Fibroblast of skin of right biceps (primary cell): ENCODE measurements at regions not wholly inside any gene's neighbourhood (a gene's known extent, or its start where the extent isn't known, plus 50 kb on each side); places are given as distances from the start of the nearest gene placed in this dataset.
"Not testable (repeated sequence)": the region's sequence is repeated elsewhere in the genome, so short reads cannot be mapped to it uniquely, and the experiment has no call there.

ENCODE experiments used
- DNase-seq: peaks from one replicate; pipeline ENCODE4 v3.0.0-alpha.2; 2013

DNA sequence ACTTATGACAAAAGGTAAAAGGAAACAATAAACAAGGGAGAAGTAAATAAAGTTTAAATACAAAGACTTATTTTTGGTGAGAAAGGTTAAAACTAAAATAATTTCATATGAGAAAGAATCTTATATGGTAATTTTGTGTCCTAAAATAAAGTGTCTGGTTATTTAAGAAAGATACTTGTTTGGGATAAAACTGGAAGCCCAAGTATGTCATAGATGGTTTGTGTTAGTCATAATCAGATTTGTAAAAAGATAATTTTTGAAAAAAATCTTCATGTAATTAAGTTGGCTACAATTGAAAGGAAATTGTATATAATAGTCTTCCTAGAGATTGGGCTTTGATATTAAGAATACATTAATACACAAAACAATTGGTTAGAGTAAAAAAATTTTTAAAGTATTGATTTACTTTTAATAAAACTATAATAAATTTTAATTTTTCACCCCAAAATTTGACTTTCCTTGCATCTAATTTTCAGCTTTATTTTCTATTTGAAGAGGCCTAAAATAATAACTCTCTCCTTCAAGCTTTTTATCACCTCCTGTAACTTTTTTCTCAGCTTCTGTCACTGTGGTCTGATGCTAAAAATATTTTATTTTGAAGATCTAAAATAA lies 315.6 kb downstream of the SLITRK5 start:
- DNase-seq, result no peak

- DNase-seq, result no peak
Observed at GRCh38 chr13:87998081-87998480, 326.9 kb downstream of the SLITRK5 start.

DNA sequence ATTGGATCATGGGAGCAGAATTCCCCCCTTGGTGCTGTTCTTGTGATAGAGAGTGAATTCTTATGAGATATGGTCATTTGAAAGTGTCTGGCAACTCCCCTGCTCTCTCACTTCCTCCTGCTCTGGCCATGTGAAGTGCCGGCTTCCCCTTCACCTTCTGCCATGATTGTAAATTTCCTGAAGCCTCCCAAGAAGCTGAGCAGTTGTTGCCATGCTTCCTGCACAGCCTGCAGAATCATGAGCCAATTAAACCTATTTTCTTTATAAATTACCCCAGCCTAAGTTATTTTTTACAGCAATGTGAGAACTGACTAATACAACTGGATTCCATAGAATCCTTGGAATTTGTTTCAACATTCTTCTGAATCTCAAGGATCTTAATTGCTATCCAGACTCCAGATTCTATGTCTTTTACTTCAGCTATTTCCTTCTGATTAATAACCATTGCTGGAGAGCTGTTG lies 328.1 kb downstream of the SLITRK5 start:
- DNase-seq, result peak; percentile 81

GRCh38 chr13:87999788-88000187 lies 328.6 kb downstream of the SLITRK5 start:
- no peak for DNase-seq

- peak; percentile 35 for DNase-seq
Observed at GRCh38 chr13:88000239-88000638, 329.1 kb downstream of the SLITRK5 start.

GRCh38 chr13:88000787-88001186 lies 329.6 kb downstream of the SLITRK5 start:
- no peak for DNase-seq

GRCh38 chr13:88005188-88005587 lies 334.0 kb downstream of the SLITRK5 start:
- DNase-seq, result no peak

GRCh38 chr13:88014527-88014926 lies 343.4 kb downstream of the SLITRK5 start:
- no peak for DNase-seq

DNA sequence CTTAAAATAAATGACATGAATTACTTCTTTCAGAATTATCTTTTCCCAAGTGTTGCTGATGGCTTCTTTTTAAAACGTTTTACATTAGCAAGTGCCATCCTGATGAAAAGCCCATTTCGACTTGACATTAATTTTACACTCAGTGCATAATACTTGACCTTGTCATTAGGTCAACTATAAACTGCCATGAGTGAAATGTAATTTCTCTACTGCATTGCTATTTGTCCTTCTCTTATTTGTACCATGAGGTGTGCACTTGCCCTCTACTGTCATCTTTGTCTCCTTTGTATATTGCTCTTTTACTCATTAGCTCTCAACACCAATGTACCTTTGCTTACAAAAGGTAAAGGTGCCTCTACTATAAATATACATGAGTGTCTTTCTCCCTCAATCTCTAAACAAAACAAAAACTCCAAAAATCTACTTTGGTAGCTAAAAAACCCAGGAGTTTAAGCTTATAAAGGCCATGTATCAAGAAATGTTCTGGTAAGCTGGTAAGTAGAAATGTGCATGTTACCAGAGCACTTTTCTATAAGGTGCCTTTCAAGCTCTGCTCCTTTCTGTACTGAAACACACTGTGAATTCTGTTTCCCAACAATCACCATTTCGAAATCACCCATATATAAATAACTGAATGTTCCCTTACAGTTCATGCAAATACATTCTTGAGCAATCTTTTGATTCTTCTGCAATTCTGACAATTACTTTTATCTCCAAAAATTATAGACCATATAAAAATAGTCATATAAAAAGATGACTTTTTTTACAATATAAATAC lies 351.4 kb downstream of the SLITRK5 start:
- no peak for DNase-seq

GRCh38 chr13:88026241-88026640 lies 355.1 kb downstream of the SLITRK5 start:
- DNase-seq, result no peak

- peak; percentile 40 for DNase-seq
Observed at GRCh38 chr13:88031980-88032559, 360.9 kb downstream of the SLITRK5 start.

GRCh38 chr13:88036205-88036604 lies 365.0 kb downstream of the SLITRK5 start:
- not testable (repeated sequence) for DNase-seq

DNA sequence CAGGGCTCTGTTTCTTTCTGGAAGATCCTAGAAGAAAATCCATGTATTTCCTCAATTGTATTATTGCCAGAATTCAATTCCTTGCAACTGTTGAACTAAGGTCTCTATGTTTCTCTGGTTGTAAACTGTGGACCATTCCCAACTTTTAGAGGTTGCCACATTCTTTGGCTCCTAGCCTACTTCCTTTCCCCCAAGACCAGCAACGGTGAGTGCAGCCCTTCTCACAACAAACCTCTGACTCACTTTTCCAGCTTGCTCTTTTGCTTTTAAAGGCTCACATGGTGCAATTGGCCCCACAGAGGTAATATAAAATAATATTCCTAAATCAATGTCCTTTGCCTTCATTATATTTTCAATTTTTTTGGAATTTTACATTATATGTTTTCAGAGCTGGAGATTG lies 371.3 kb downstream of the SLITRK5 start:
- DNase-seq, result peak; percentile 29

GRCh38 chr13:88051746-88052482 lies 380.7 kb downstream of the SLITRK5 start:
- no peak for DNase-seq

GRCh38 chr13:88063741-88064140 lies 392.6 kb downstream of the SLITRK5 start:
- no peak for DNase-seq

- no peak for DNase-seq
Observed at GRCh38 chr13:88066847-88067246, 395.7 kb downstream of the SLITRK5 start.

DNA sequence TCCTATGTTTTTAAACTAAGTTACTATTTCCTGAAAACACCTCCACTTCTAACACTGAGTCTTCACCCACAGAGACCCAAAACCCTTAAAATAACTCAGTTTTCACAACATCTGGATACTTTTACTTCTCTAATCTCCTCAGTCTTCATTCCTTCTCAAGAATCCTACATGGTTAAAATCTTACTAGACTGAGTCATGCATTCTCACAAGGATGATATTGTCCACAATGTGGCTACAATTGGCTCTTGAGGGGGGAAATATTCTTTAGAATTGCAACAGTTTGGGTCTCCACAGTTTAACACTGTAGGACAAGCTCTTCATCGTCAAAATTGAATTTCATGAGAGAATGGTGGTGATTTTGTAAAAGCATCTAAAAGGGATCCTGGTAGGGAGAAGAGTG lies 397.1 kb downstream of the SLITRK5 start:
- DNase-seq, result peak; percentile 51

DNA sequence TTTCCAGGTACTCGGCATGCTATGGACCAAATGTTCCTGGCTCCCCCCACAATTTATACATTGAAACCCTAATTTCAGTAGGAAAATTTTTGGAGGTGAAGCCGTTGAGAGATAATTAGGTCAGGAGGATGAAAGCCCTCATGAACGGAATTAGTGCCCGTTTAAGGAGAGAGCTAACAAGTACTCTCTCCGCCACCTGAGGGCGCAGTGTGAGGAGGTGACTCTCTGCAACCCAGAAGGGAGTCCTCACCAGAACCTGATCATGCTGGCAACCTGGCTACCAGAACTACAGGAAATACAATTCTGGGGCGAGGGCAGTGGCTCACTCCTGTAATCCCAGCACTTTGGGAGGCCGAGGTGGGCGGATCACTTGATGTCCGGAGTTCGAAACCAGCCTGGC lies 397.8 kb downstream of the SLITRK5 start:
- DNase-seq, result no peak

DNA sequence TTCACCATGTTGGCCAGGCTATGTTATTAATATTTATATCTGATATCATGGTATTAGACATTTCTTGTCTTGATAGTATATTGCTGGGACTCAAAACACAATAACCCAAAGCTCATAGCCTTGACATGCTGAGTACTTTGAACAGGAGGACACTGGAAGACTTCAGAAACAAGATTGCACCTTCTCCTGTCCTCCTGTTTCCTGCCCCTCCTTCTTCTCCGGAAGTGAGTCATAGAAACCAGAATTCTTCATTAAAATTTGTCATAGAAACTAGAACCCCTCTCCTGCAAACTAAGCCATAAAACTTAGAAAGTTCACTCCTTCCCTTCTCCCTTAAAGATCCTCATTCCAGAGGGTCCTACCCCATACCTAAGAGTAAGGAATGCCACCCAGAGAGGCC lies 400.2 kb downstream of the SLITRK5 start:
- DNase-seq, result no peak

GRCh38 chr13:88074794-88075510 lies 403.8 kb downstream of the SLITRK5 start:
- no peak for DNase-seq

DNA sequence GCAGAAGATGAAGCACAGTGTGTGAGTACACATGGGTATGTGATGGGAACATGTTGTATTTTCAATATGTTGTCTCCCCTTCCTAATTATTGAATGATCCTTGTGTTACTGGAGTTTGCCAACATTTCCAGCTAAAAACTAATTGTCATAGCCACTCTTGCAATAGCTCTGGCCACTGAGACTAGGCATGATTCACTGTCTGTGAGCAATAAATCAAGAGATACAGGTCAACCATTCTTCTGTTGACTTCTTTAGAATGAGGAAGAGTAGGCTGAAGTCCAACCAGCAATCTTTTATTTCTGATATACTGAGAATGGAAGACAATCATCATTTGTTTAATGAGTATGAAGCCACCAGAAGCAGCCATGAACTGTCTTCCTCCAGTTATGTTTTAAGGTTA lies 413.9 kb downstream of the SLITRK5 start:
- DNase-seq, result no peak

- peak; percentile 21 for DNase-seq
Observed at GRCh38 chr13:88086577-88086976, 415.4 kb downstream of the SLITRK5 start.

DNA sequence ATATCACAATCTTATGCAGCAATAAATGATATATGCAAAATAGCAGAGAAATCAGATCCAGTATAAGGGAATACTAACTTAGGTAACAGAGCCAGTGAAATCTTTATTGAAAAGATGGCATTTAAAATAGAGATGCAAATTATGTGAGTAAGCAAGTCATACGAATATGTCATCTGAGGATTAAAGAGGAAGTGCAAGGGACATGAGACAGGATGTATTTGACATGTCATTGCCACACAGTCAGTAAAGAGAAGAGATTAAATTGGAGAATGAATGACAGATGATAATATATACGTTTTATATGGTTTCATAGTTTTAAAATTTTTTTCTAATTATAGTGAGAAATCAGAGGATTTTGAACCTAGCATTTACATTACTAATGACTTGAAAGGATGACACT lies 426.4 kb downstream of the SLITRK5 start:
- no peak for DNase-seq
